ENCODE measurements at regions not wholly inside any gene's neighbourhood (a gene's known extent, or its start where the extent isn't known, plus 50 kb on each side); places are given as distances from the start of the nearest gene placed in this dataset.

DNA sequence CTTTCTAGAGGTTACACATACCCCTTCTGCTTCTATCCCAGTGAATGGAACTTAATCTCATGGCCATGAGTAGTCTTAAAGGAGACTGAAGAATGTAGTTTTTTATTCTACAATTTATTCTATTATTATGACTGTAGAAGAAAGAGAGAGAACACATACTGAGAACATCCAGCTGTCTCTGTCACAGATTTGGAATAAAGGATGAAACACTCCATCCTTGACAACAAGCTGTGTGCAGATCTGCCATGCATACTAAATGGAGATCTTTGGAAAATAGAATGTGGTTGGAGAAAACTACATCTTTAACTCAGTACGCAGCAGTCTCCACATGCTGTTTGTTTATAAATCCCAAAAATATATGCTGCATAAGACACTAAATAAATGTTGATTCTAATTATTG is 54.1 kb upstream of the NUDT7 start:
- FAIRE-seq, result no peak

GRCh38 chr16:77669057-77669456 is 53.3 kb upstream of the NUDT7 start:
- no peak for FAIRE-seq
